ENCODE measurements at regions not wholly inside any gene's neighbourhood (a gene's known extent, or its start where the extent isn't known, plus 50 kb on each side); places are given as distances from the start of the nearest gene placed in this dataset.

- DNase-seq (ENCODE audit: low read depth) = no peak
These were observed 349.8 kb downstream of the PPARGC1A start for GRCh38 chr4:23539969-23540569.

- DNase-seq (ENCODE audit: low read depth) = no peak
These were observed 356.0 kb downstream of the PPARGC1A start for GRCh38 chr4:23533859-23534258.

GRCh38 chr4:23516716-23517115 lies 373.1 kb downstream of the PPARGC1A start:
- no peak for DNase-seq (ENCODE audit: low read depth)

- no peak for DNase-seq (ENCODE audit: low read depth)
These were observed 385.8 kb downstream of the PPARGC1A start for GRCh38 chr4:23504083-23504482.

GRCh38 chr4:23500894-23501449 lies 388.9 kb downstream of the PPARGC1A start:
- no peak for DNase-seq (ENCODE audit: low read depth)

GRCh38 chr4:23485801-23486200 lies 404.0 kb downstream of the PPARGC1A start:
- DNase-seq (ENCODE audit: low read depth) = peak; percentile 17

GRCh38 chr4:23484689-23485088 lies 405.2 kb downstream of the PPARGC1A start:
- DNase-seq (ENCODE audit: low read depth) = peak; percentile 31

GRCh38 chr4:23483320-23483960 lies 406.4 kb downstream of the PPARGC1A start:
- DNase-seq (ENCODE audit: low read depth) = no peak

- DNase-seq (ENCODE audit: low read depth) = no peak
These were observed 408.3 kb downstream of the PPARGC1A start for GRCh38 chr4:23481566-23481965.

GRCh38 chr4:23477905-23478304 lies 411.9 kb downstream of the PPARGC1A start:
- no peak for DNase-seq (ENCODE audit: low read depth)

- DNase-seq (ENCODE audit: low read depth) = no peak
These were observed 413.2 kb downstream of the PPARGC1A start for GRCh38 chr4:23476515-23477090.

- DNase-seq (ENCODE audit: low read depth) = no peak
These were observed 426.8 kb downstream of the PPARGC1A start for GRCh38 chr4:23463071-23463470.

GRCh38 chr4:23458054-23458453 lies 431.8 kb downstream of the PPARGC1A start:
- no peak for DNase-seq (ENCODE audit: low read depth)

GRCh38 chr4:23456864-23457263 lies 433.0 kb downstream of the PPARGC1A start:
- DNase-seq (ENCODE audit: low read depth) = no peak

- no peak for DNase-seq (ENCODE audit: low read depth)
These were observed 434.2 kb downstream of the PPARGC1A start for GRCh38 chr4:23455456-23456158.

GRCh38 chr4:23441530-23442069 lies 448.2 kb downstream of the PPARGC1A start:
- no peak for DNase-seq (ENCODE audit: low read depth)

- no peak for DNase-seq (ENCODE audit: low read depth)
These were observed 451.1 kb downstream of the PPARGC1A start for GRCh38 chr4:23438764-23439163.

- no peak for DNase-seq (ENCODE audit: low read depth)
These were observed 460.4 kb downstream of the PPARGC1A start for GRCh38 chr4:23429497-23429896.

- no peak for DNase-seq (ENCODE audit: low read depth)
These were observed 464.3 kb downstream of the PPARGC1A start for GRCh38 chr4:23425570-23425969.

- no peak for DNase-seq (ENCODE audit: low read depth)
These were observed 466.3 kb downstream of the PPARGC1A start for GRCh38 chr4:23423540-23423939.

- no peak for DNase-seq (ENCODE audit: low read depth)
These were observed 467.0 kb downstream of the PPARGC1A start for GRCh38 chr4:23422878-23423277.

- DNase-seq (ENCODE audit: low read depth) = no peak
These were observed 476.2 kb downstream of the PPARGC1A start for GRCh38 chr4:23413631-23414030.
